ENCODE measurements at regions not wholly inside any gene's neighbourhood (a gene's known extent, or its start where the extent isn't known, plus 50 kb on each side); places are given as distances from the start of the nearest gene placed in this dataset.

- TF ChIP-seq RARB (CRISPR knock-in tag; IDR thresholded peaks at IDR 0.05) (no peak), ARNTL (CRISPR knock-in tag; IDR thresholded peaks at IDR 0.05; ENCODE audit: borderline replicate concordance, low read depth) (no peak), CSDC2 (CRISPR knock-in tag; IDR thresholded peaks at IDR 0.05) (no peak), ZFP3 (CRISPR knock-in tag; IDR thresholded peaks at IDR 0.05) (no peak), GLIS3 (CRISPR knock-in tag; IDR thresholded peaks at IDR 0.05) (no peak), ZNF565 (CRISPR knock-in tag; conservative IDR thresholded peaks at IDR 0.05; ENCODE audit: low read depth) (no peak), CSRNP3 (CRISPR knock-in tag; IDR thresholded peaks at IDR 0.05) (no peak), ZC3H10 (CRISPR knock-in tag; IDR thresholded peaks at IDR 0.05) (no peak), BACH2 (CRISPR knock-in tag; IDR thresholded peaks at IDR 0.05; ENCODE audit: borderline replicate concordance) (no peak), ZNF70 (CRISPR knock-in tag; IDR thresholded peaks at IDR 0.05) (no peak), POU6F1 (CRISPR knock-in tag; IDR thresholded peaks at IDR 0.05; ENCODE audit: borderline replicate concordance, low read depth) (no peak), ZNF8 (CRISPR knock-in tag; IDR thresholded peaks at IDR 0.05) (no peak)
- ATAC-seq, result no peak
Observed at GRCh38 chr20:60220706-60221105, 262.5 kb downstream of the CDH26 start.

- ATAC-seq, result no peak
- TF ChIP-seq PATZ1 (CRISPR knock-in tag; IDR thresholded peaks at IDR 0.05; ENCODE audit: borderline replicate concordance), result no peak
- TF ChIP-seq RARB (CRISPR knock-in tag; IDR thresholded peaks at IDR 0.05), result no peak
- no peak for TF ChIP-seq ZFP30 (CRISPR knock-in tag; IDR thresholded peaks at IDR 0.05)
- TF ChIP-seq ESRRG (CRISPR knock-in tag; IDR thresholded peaks at IDR 0.05), result no peak
- TF ChIP-seq POU6F1 (CRISPR knock-in tag; IDR thresholded peaks at IDR 0.05; ENCODE audit: borderline replicate concordance, low read depth), result no peak
- TF ChIP-seq TSHZ2 (CRISPR knock-in tag; IDR thresholded peaks at IDR 0.05), result no peak
- TF ChIP-seq OSR1 (CRISPR knock-in tag; IDR thresholded peaks at IDR 0.05), result no peak
- TF ChIP-seq CSRNP3 (CRISPR knock-in tag; IDR thresholded peaks at IDR 0.05), result no peak
Observed at GRCh38 chr20:60221593-60221992, 263.4 kb downstream of the CDH26 start.

GRCh38 chr20:60222497-60222896 is 264.3 kb downstream of the CDH26 start:
- ATAC-seq, result no peak
- no peak for TF ChIP-seq ZFP3 (CRISPR knock-in tag; IDR thresholded peaks at IDR 0.05)
- no peak for TF ChIP-seq ARNTL (CRISPR knock-in tag; IDR thresholded peaks at IDR 0.05; ENCODE audit: borderline replicate concordance, low read depth)
- TF ChIP-seq ZC3H10 (CRISPR knock-in tag; IDR thresholded peaks at IDR 0.05), result no peak
- TF ChIP-seq CSRNP3 (CRISPR knock-in tag; IDR thresholded peaks at IDR 0.05), result no peak
- TF ChIP-seq GLIS3 (CRISPR knock-in tag; IDR thresholded peaks at IDR 0.05), result no peak
- TF ChIP-seq CREB5 (CRISPR knock-in tag; IDR thresholded peaks at IDR 0.05; ENCODE audit: low read depth), result no peak
- TF ChIP-seq POU6F1 (CRISPR knock-in tag; IDR thresholded peaks at IDR 0.05; ENCODE audit: borderline replicate concordance, low read depth), result no peak
- TF ChIP-seq BACH2 (CRISPR knock-in tag; IDR thresholded peaks at IDR 0.05; ENCODE audit: borderline replicate concordance), result no peak
- TF ChIP-seq ESRRG (CRISPR knock-in tag; IDR thresholded peaks at IDR 0.05), result no peak
- no peak for TF ChIP-seq RARB (CRISPR knock-in tag; IDR thresholded peaks at IDR 0.05)
- no peak for TF ChIP-seq CSDC2 (CRISPR knock-in tag; IDR thresholded peaks at IDR 0.05)
- no peak for TF ChIP-seq SNAI2 (CRISPR knock-in tag; IDR thresholded peaks at IDR 0.05)
- TF ChIP-seq ISL1 (CRISPR knock-in tag; IDR thresholded peaks at IDR 0.05), result no peak
- TF ChIP-seq ZFP30 (CRISPR knock-in tag; IDR thresholded peaks at IDR 0.05), result no peak
